ENCODE measurements at regions not wholly inside any gene's neighbourhood (a gene's known extent, or its start where the extent isn't known, plus 50 kb on each side); places are given as distances from the start of the nearest gene placed in this dataset.

DNA sequence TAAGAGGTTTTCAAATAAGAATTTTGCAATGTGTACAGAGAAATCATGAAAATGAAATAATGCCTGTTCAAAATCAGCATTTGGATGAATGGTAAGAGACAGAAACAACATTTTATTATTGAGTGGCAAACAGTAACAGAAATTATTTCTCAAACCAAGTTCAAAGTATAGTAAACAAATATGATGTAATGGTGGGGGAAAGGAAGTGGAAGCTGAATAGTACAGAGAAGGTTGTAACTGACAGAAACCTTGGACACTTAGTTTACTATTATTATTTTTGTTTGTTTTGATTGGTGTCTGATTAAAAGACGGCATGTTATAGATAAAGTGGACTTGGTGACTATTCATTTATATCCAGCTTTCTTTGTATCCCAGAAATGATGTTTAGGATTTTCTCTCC, 1637.4 kb upstream of the ACVR2A start:
- no peaks in the 10 kb centered on the region for H3K27me3 ChIP-seq (ENCODE audit: insufficient read depth in 3 of 3, low read length in 2 of 3)
- H3K4me1 ChIP-seq, result no peaks in the 10 kb centered on the region
- intact Hi-C loops (cut with DNase I), result no loop called here
- H3K9me3 ChIP-seq, result no peaks in the 10 kb centered on the region
- 94 to 95% (median 94%) methylated on average over 1 of the region's 1 CpG for WGBS, 3 donors
- DNase-seq (no peak), ATAC-seq (no peak)
- H3K27ac ChIP-seq, result no peak overlapping the region
- H3K36me3 ChIP-seq (ENCODE audit: insufficient read depth in 1 of 2, low read depth in 1 of 2), result no peaks in the 10 kb centered on the region
- H3K4me3 ChIP-seq, result no peak overlapping the region
- TF ChIP-seq, protein P1, sequence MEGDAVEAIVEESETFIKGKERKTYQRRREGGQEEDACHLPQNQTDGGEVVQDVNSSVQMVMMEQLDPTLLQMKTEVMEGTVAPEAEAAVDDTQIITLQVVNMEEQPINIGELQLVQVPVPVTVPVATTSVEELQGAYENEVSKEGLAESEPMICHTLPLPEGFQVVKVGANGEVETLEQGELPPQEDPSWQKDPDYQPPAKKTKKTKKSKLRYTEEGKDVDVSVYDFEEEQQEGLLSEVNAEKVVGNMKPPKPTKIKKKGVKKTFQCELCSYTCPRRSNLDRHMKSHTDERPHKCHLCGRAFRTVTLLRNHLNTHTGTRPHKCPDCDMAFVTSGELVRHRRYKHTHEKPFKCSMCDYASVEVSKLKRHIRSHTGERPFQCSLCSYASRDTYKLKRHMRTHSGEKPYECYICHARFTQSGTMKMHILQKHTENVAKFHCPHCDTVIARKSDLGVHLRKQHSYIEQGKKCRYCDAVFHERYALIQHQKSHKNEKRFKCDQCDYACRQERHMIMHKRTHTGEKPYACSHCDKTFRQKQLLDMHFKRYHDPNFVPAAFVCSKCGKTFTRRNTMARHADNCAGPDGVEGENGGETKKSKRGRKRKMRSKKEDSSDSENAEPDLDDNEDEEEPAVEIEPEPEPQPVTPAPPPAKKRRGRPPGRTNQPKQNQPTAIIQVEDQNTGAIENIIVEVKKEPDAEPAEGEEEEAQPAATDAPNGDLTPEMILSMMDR (IDR thresholded peaks at IDR 0.05), result no peak

- H3K36me3 ChIP-seq (ENCODE audit: insufficient read depth in 1 of 2, low read depth in 1 of 2), result no peaks in the 10 kb centered on the region
- no peak overlapping the region for H3K4me3 ChIP-seq
- intact Hi-C loops (cut with DNase I), result no loop called here
- DNase-seq (no peak), ATAC-seq (no peak)
- H3K4me1 ChIP-seq, result no peaks in the 10 kb centered on the region
- no peak overlapping the region for H3K27ac ChIP-seq
- 83 to 89% (median 88%) methylated on average over 5 of the region's 5 CpGs for WGBS, 3 donors
- TF ChIP-seq, protein P1 (IDR thresholded peaks at IDR 0.05), result no peak
- H3K27me3 ChIP-seq (ENCODE audit: insufficient read depth in 3 of 3, low read length in 2 of 3), result no peaks in the 10 kb centered on the region
- no peaks in the 10 kb centered on the region for H3K9me3 ChIP-seq
Measured at GRCh38 chr2:146203064-146203624, 1641.7 kb upstream of the ACVR2A start.

- Histone ChIP-seq H3K4me3 (no peak overlapping the region), H3K27me3 (ENCODE audit: insufficient read depth in 3 of 3, low read length in 2 of 3) (no peaks in the 10 kb centered on the region), H3K27ac (no peak overlapping the region), H3K9me3 (no peaks in the 10 kb centered on the region), H3K36me3 (ENCODE audit: insufficient read depth in 1 of 2, low read depth in 1 of 2) (no peaks in the 10 kb centered on the region), H3K4me1 (no peaks in the 10 kb centered on the region)
- no peak for ATAC-seq
- TF ChIP-seq, protein P1 (IDR thresholded peaks at IDR 0.05), result no peak
- no peak for DNase-seq
- intact Hi-C loops (cut with DNase I), result no loop called here
Measured at GRCh38 chr2:146193619-146194018, 1651.2 kb upstream of the ACVR2A start.

DNA sequence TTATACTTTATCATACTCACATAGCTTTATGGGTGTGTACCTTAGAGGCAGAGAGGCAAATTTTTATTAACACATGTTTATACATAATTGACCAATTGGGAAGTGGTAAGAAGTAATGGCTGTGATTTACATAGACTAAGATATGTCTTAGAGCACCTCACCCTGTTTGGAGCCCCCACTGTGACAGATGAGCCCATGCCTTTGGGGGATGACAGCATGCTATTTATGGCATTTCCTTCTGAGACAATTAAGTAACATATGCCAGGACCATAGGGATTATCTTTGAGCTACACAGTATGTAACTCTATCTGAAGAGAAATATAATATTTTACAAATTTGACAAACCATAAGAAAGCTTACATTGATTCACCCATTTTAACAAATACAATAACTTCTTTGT, 1655.3 kb upstream of the ACVR2A start:
- no peak overlapping the region for H3K4me3 ChIP-seq
- no peak for DNase-seq
- H3K36me3 ChIP-seq (ENCODE audit: insufficient read depth in 1 of 2, low read depth in 1 of 2), result no peaks in the 10 kb centered on the region
- no peak overlapping the region for H3K27ac ChIP-seq
- no peaks in the 10 kb centered on the region for H3K4me1 ChIP-seq
- ATAC-seq, result no peak
- H3K9me3 ChIP-seq, result no peaks in the 10 kb centered on the region
- intact Hi-C loops (cut with DNase I), result no loop called here
- TF ChIP-seq, protein P1 (IDR thresholded peaks at IDR 0.05), result no peak
- H3K27me3 ChIP-seq (ENCODE audit: insufficient read depth in 3 of 3, low read length in 2 of 3), result no peaks in the 10 kb centered on the region

GRCh38 chr2:146173934-146174333, 1654.0 kb upstream of the ZEB2 start:
- TF ChIP-seq, protein P1 (IDR thresholded peaks at IDR 0.05), result no peak
- no peak for ATAC-seq
- H3K4me3 ChIP-seq, result no peak overlapping the region
- no peak for DNase-seq
- no peaks in the 10 kb centered on the region for H3K27me3 ChIP-seq (ENCODE audit: insufficient read depth in 3 of 3, low read length in 2 of 3)
- no peaks in the 10 kb centered on the region for H3K36me3 ChIP-seq (ENCODE audit: insufficient read depth in 1 of 2, low read depth in 1 of 2)
- H3K4me1 ChIP-seq, result no peaks in the 10 kb centered on the region
- no peak overlapping the region for H3K27ac ChIP-seq
- H3K9me3 ChIP-seq, result no peaks in the 10 kb centered on the region
- intact Hi-C loops (cut with DNase I), result no loop called here
- WGBS, 3 donors, result 87 to 89% (median 87%) methylated on average over 2 of the region's 2 CpGs

Measured in psoas muscle (tissue), 7 donors.